ENCODE measurements at regions not wholly inside any gene's neighbourhood (a gene's known extent, or its start where the extent isn't known, plus 50 kb on each side); places are given as distances from the start of the nearest gene placed in this dataset. TPM values are rescaled to one million over a fixed set of nuclear protein-coding genes. Genes with fewer than 3 reads are reported as not detected.
A peak's percentile ranks its signal among the peaks of the same experiment; 100 is the strongest.

DNA sequence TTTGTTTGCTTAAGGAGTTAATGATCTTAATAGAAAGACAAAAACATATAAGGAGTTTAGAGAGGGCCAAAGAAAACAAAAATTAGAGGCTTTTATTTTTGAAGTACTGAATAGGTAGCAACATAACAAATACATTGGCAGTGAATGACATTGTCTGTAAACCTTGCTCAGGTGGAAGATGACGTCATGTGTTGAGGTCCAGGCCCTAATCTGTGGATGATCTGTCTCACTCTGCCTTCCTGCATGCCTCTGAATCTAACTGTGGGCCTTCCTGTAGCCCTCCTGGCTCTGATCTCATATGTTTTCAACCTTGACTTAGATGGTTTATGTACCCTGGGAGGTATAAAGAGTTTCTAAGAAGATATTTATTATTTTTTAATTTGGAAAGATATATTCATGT, 58.1 kb upstream of the DYNAP start:
- Histone ChIP-seq H2AFZ (ENCODE audit: low read length) (no peak overlapping the region), H3K9me2 (replicated peaks; ENCODE audit: insufficient read depth, low read length) (no peaks in the 10 kb centered on the region), H3K27me3 (ENCODE audit: low read length) (no peaks in the 10 kb centered on the region), H3K9me3 (ENCODE audit: low read length) (peaks cover 5% of the 10 kb centered on the region; the same call in 1 of the 2 replicates), H3K4me2 (ENCODE audit: low read depth, low read length, poor library complexity, severe bottlenecking) (peak overlapping the region; percentile 38), H3K4me1 (ENCODE audit: low read length) (peaks cover 45% of the 10 kb centered on the region), H3K36me3 (ENCODE audit: insufficient read depth, low read length) (no peaks in the 10 kb centered on the region), H3K4me3 (ENCODE audit: low read length) (no peak overlapping the region), H3K27ac (ENCODE audit: low read length) (peak overlapping the region; percentile 76), H4K20me1 (ENCODE audit: insufficient read depth, low read depth, low read length) (no peaks in the 10 kb centered on the region), H3K79me2 (ENCODE audit: low read length) (no peaks in the 10 kb centered on the region), H3K9ac (ENCODE audit: low read length) (no peak overlapping the region)
- peak; percentile 51 for DNase-seq

Small RNA genes lying in the stretch of these regions (small RNA-seq; reads per million reads assigned to genes)
- gene AC090897.1 = not detected

All from Karpas-422 (cell line).